DND-41 (cell line): ENCODE measurements at regions not wholly inside any gene's neighbourhood (a gene's known extent, or its start where the extent isn't known, plus 50 kb on each side); places are given as distances from the start of the nearest gene placed in this dataset.

Experiments
- EZH2 ChIP-seq: IDR thresholded peaks from 3 replicates; pipeline ENCODE4 v1.6.1; 2012; ENCODE audit warnings: borderline replicate concordance, low read depth, mild to moderate bottlenecking, moderate library complexity, low read length, inconsistent platforms; ENCODE audit not compliant: severe bottlenecking
- TF ChIP-seq, protein P1 (sequence below): IDR thresholded peaks from 2 replicates; pipeline ENCODE4 v1.5.1; 2012; ENCODE audit warnings: borderline replicate concordance, low read length, moderate library complexity, mild to moderate bottlenecking; ENCODE audit not compliant: poor library complexity, severe bottlenecking; ENCODE audit errors: extremely low read depth

DNA sequence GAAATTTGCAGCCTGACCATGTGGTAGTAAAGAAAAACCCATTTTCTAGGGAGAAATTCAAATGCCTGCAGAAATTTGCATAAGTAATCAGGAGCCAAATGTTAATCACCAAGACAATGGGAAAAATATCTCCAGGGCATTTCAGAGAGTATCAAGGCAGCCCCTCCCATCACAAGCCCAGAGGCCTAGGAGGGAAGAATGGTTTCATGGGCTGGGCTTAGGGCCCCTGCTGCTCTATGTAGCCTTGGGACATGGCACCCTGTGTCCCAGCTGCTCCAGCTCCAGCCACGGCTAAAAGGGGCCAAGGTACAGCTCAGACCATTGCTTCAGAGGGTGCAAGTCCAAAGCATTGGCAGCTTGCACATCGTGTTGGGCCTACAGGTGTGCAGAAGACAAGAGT is 117.2 kb upstream of the RALGAPA2 start:
- TF ChIP-seq, protein P1, sequence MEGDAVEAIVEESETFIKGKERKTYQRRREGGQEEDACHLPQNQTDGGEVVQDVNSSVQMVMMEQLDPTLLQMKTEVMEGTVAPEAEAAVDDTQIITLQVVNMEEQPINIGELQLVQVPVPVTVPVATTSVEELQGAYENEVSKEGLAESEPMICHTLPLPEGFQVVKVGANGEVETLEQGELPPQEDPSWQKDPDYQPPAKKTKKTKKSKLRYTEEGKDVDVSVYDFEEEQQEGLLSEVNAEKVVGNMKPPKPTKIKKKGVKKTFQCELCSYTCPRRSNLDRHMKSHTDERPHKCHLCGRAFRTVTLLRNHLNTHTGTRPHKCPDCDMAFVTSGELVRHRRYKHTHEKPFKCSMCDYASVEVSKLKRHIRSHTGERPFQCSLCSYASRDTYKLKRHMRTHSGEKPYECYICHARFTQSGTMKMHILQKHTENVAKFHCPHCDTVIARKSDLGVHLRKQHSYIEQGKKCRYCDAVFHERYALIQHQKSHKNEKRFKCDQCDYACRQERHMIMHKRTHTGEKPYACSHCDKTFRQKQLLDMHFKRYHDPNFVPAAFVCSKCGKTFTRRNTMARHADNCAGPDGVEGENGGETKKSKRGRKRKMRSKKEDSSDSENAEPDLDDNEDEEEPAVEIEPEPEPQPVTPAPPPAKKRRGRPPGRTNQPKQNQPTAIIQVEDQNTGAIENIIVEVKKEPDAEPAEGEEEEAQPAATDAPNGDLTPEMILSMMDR: no peak
- no peak for TF ChIP-seq EZH2
